ENCODE measurements at regions not wholly inside any gene's neighbourhood (a gene's known extent, or its start where the extent isn't known, plus 50 kb on each side); places are given as distances from the start of the nearest gene placed in this dataset.

DNA sequence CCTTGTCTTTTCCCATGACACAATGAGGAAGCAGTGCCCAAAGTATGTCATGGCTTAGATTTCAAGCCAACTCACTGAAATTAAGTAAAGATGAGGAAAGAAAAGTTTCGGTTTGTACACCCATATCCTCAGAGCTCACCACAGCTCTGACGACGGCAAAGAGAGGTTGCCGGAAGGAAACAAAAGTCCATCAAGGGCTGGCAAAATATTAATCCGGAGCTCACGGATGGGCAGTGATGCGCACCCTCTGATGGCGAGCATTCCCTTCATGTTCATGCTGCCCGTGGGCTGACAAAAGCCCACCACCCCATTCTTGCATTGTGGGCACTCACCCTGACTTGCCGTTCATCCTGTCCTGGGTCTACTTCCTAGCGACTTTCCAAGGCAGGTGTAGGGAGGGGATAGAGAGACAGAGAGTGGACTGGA, 103.1 kb downstream of the SOX9 start:
- H3K27me3 ChIP-seq (replicated peaks; ENCODE audit: insufficient read depth, low read depth, low read length, poor library complexity) = no peaks in the 10 kb centered on the region
- CTCF ChIA-PET = no interaction called here
- no peaks in the 10 kb centered on the region for H3K36me3 ChIP-seq (ENCODE audit: insufficient read depth, low read length, poor library complexity, severe bottlenecking)
- H3K4me1 ChIP-seq (ENCODE audit: insufficient read depth, low read length, poor library complexity, severe bottlenecking) = peaks cover 5% of the 10 kb centered on the region
- H3K27ac ChIP-seq (ENCODE audit: low read depth, low read length, poor library complexity, severe bottlenecking) = no peak overlapping the region
- no TSS peak for BruUV-seq (replicated peaks)
- TF ChIP-seq EZH2 (IDR thresholded peaks at IDR 0.05; ENCODE audit: borderline replicate concordance, low read depth, low read length, poor library complexity, severe bottlenecking) = no peak
- TF ChIP-seq, protein P1, sequence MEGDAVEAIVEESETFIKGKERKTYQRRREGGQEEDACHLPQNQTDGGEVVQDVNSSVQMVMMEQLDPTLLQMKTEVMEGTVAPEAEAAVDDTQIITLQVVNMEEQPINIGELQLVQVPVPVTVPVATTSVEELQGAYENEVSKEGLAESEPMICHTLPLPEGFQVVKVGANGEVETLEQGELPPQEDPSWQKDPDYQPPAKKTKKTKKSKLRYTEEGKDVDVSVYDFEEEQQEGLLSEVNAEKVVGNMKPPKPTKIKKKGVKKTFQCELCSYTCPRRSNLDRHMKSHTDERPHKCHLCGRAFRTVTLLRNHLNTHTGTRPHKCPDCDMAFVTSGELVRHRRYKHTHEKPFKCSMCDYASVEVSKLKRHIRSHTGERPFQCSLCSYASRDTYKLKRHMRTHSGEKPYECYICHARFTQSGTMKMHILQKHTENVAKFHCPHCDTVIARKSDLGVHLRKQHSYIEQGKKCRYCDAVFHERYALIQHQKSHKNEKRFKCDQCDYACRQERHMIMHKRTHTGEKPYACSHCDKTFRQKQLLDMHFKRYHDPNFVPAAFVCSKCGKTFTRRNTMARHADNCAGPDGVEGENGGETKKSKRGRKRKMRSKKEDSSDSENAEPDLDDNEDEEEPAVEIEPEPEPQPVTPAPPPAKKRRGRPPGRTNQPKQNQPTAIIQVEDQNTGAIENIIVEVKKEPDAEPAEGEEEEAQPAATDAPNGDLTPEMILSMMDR (conservative IDR thresholded peaks at IDR 0.05; ENCODE audit: low read depth, low read length) = no peak
- POLR2A ChIA-PET (ENCODE audit: low non-redundant PET) = no interaction called here
- no peak for DNase-seq (ENCODE audit: low spot score)
- H3K4me3 ChIP-seq (ENCODE audit: low read depth, low read length, poor library complexity, severe bottlenecking) = no peak overlapping the region
- H3K9me3 ChIP-seq (ENCODE audit: low read depth, low read length, poor library complexity, severe bottlenecking) = no peaks in the 10 kb centered on the region
- intact Hi-C loops (cut with micrococcal nuclease; ENCODE audit: unreplicated experiment) = no loop called here

GRCh38 chr17:72226322-72226721, 105.5 kb downstream of the SOX9 start:
- TF ChIP-seq, protein P1 (conservative IDR thresholded peaks at IDR 0.05; ENCODE audit: low read depth, low read length) = no peak
- TF ChIP-seq EZH2 (IDR thresholded peaks at IDR 0.05; ENCODE audit: borderline replicate concordance, low read depth, low read length, poor library complexity, severe bottlenecking) = no peak
- BruUV-seq (replicated peaks) = no TSS peak
- no peaks in the 10 kb centered on the region for H3K4me1 ChIP-seq (ENCODE audit: insufficient read depth, low read length, poor library complexity, severe bottlenecking)
- no peaks in the 10 kb centered on the region for H3K27me3 ChIP-seq (replicated peaks; ENCODE audit: insufficient read depth, low read depth, low read length, poor library complexity)
- H3K27ac ChIP-seq (ENCODE audit: low read depth, low read length, poor library complexity, severe bottlenecking) = no peak overlapping the region
- H3K4me3 ChIP-seq (ENCODE audit: low read depth, low read length, poor library complexity, severe bottlenecking) = no peak overlapping the region
- intact Hi-C loops (cut with micrococcal nuclease; ENCODE audit: unreplicated experiment) = no loop called here
- ChIA-PET POLR2A (ENCODE audit: low non-redundant PET) (no interaction called here), CTCF (interaction anchor here (0.6 kb wide), 1 partner anchor 8 kb away, joined by 4 read pairs; no protein-coding TSS in a partner anchor)
- DNase-seq (ENCODE audit: low spot score) = no peak
- no peaks in the 10 kb centered on the region for H3K36me3 ChIP-seq (ENCODE audit: insufficient read depth, low read length, poor library complexity, severe bottlenecking)
- H3K9me3 ChIP-seq (ENCODE audit: low read depth, low read length, poor library complexity, severe bottlenecking) = no peaks in the 10 kb centered on the region

GRCh38 chr17:72233986-72234385, 113.2 kb downstream of the SOX9 start:
- H3K9me3 ChIP-seq (ENCODE audit: low read depth, low read length, poor library complexity, severe bottlenecking) = no peaks in the 10 kb centered on the region
- H3K27me3 ChIP-seq (replicated peaks; ENCODE audit: insufficient read depth, low read depth, low read length, poor library complexity) = no peaks in the 10 kb centered on the region
- no peak overlapping the region for H3K4me3 ChIP-seq (ENCODE audit: low read depth, low read length, poor library complexity, severe bottlenecking)
- BruUV-seq (replicated peaks) = no TSS peak
- DNase-seq (ENCODE audit: low spot score) = no peak
- intact Hi-C loops (cut with micrococcal nuclease; ENCODE audit: unreplicated experiment) = no loop called here
- ChIA-PET CTCF (no interaction called here), POLR2A (ENCODE audit: low non-redundant PET) (no interaction called here)
- H3K36me3 ChIP-seq (ENCODE audit: insufficient read depth, low read length, poor library complexity, severe bottlenecking) = no peaks in the 10 kb centered on the region
- no peak overlapping the region for H3K27ac ChIP-seq (ENCODE audit: low read depth, low read length, poor library complexity, severe bottlenecking)
- TF ChIP-seq, protein P1 (conservative IDR thresholded peaks at IDR 0.05; ENCODE audit: low read depth, low read length) = no peak
- no peak for TF ChIP-seq EZH2 (IDR thresholded peaks at IDR 0.05; ENCODE audit: borderline replicate concordance, low read depth, low read length, poor library complexity, severe bottlenecking)
- H3K4me1 ChIP-seq (ENCODE audit: insufficient read depth, low read length, poor library complexity, severe bottlenecking) = peaks cover 5% of the 10 kb centered on the region

Measured in A673 (cell line).